ENCODE measurements at regions not wholly inside any gene's neighbourhood (a gene's known extent, or its start where the extent isn't known, plus 50 kb on each side); places are given as distances from the start of the nearest gene placed in this dataset.

- DNase-seq (ENCODE audit: low spot score): no peak
These were observed 251.2 kb downstream of the BAMBI start for GRCh38 chr10:28928484-28928883.

- no peak for DNase-seq (ENCODE audit: low spot score)
These were observed 252.6 kb downstream of the BAMBI start for GRCh38 chr10:28929942-28930341.

GRCh38 chr10:28930514-28931495 is 253.5 kb downstream of the BAMBI start:
- no peak for DNase-seq (ENCODE audit: low spot score)

- no peak for DNase-seq (ENCODE audit: low spot score)
These were observed 257.7 kb downstream of the BAMBI start for GRCh38 chr10:28935061-28935460.

GRCh38 chr10:28937959-28938358 is 260.6 kb downstream of the BAMBI start:
- DNase-seq (ENCODE audit: low spot score): no peak

- DNase-seq (ENCODE audit: low spot score): no peak
These were observed 261.4 kb downstream of the BAMBI start for GRCh38 chr10:28938745-28939144.

- DNase-seq (ENCODE audit: low spot score): peak; percentile 56
These were observed 262.2 kb downstream of the BAMBI start for GRCh38 chr10:28939281-28940157.

GRCh38 chr10:28940158-28940888 is 263.0 kb downstream of the BAMBI start:
- DNase-seq (ENCODE audit: low spot score): no peak

- DNase-seq (ENCODE audit: low spot score): no peak
These were observed 264.7 kb downstream of the BAMBI start for GRCh38 chr10:28942012-28942411.

GRCh38 chr10:28945959-28946358 is 268.6 kb downstream of the BAMBI start:
- no peak for DNase-seq (ENCODE audit: low spot score)

- no peak for DNase-seq (ENCODE audit: low spot score)
These were observed 269.2 kb downstream of the BAMBI start for GRCh38 chr10:28946479-28946878.

GRCh38 chr10:28947171-28947570 is 269.9 kb downstream of the BAMBI start:
- DNase-seq (ENCODE audit: low spot score): no peak

GRCh38 chr10:28948046-28948445 is 270.7 kb downstream of the BAMBI start:
- DNase-seq (ENCODE audit: low spot score): no peak

GRCh38 chr10:28949005-28950004 is 272.0 kb downstream of the BAMBI start:
- DNase-seq (ENCODE audit: low spot score): no peak

- DNase-seq (ENCODE audit: low spot score): no peak
These were observed 274.2 kb downstream of the BAMBI start for GRCh38 chr10:28951484-28951883.

- DNase-seq (ENCODE audit: low spot score): no peak
These were observed 275.2 kb downstream of the BAMBI start for GRCh38 chr10:28952523-28952922.

GRCh38 chr10:28954211-28954610 is 276.9 kb downstream of the BAMBI start:
- no peak for DNase-seq (ENCODE audit: low spot score)

- no peak for DNase-seq (ENCODE audit: low spot score)
These were observed 281.1 kb downstream of the BAMBI start for GRCh38 chr10:28958468-28958867.

GRCh38 chr10:28959850-28960501 is 282.7 kb downstream of the BAMBI start:
- no peak for DNase-seq (ENCODE audit: low spot score)

GRCh38 chr10:28962768-28963167 is 285.4 kb downstream of the BAMBI start:
- DNase-seq (ENCODE audit: low spot score): no peak
